ENCODE measurements at regions not wholly inside any gene's neighbourhood (a gene's known extent, or its start where the extent isn't known, plus 50 kb on each side); places are given as distances from the start of the nearest gene placed in this dataset.
A peak's percentile ranks its signal among the peaks of the same experiment; 100 is the strongest.

DNA sequence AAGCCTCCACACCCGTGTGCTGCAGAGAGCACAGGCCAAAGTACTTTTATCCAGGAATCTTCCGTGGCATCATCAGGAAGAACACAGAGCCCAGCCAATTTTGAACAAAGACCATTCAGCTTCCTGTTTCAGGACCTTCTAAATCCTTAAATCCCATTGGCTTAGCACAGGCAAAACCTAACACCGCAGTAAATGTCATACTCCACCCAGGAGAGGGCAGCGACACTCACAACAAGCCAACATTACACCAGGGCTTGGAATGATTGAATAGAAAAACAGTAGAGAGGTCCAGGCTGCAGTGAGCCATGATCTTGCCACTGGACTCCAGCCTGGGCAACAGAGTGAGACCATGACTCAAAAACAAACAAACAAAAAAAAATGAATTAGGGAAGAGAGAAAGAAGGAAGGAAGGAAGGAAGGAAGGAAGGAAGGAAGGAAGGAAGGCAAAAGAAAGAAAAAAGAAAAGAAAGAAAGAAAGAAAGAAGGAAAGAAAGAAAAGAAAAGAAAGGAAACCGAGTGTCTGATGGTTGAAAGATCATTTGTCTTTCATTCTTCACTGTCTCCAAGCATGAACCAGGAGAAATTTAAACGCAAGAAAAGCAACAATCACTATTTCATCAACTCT, 144.6 kb upstream of the SATB2 start:
- H4K8ac ChIP-seq (replicated peaks; ENCODE audit: insufficient read length, low read depth, low read length) = no peak overlapping the region
- H3K27ac ChIP-seq (ENCODE audit: insufficient read length, low read depth, low read length) = no peak overlapping the region
- no peak overlapping the region for H3K23ac ChIP-seq (ENCODE audit: insufficient read length, low read depth, low read length)
- no peak overlapping the region for H3K27ac Mint-ChIP-seq
- no peak overlapping the region for H3K18ac ChIP-seq (ENCODE audit: insufficient read length, low read depth, low read length)
- H2BK5ac ChIP-seq (ENCODE audit: insufficient read length, low read length) = no peak overlapping the region
- no peaks in the 10 kb centered on the region; the same call in 1 of the 2 replicates for H3K27me3 ChIP-seq (ENCODE audit: insufficient read depth, low read length)
- no peak overlapping the region for H3T11ph ChIP-seq (ENCODE audit: low read length)
- no peak overlapping the region for H3K4me2 ChIP-seq (ENCODE audit: insufficient read depth, insufficient read length, low read length)
- H3K4me1 ChIP-seq (ENCODE audit: insufficient read depth, low read length) = no peaks in the 10 kb centered on the region
- no peak overlapping the region for H2AK5ac ChIP-seq (ENCODE audit: insufficient read length, low read length)
- H3K9ac ChIP-seq (ENCODE audit: extremely low read depth, insufficient read length, low read length) = no peak overlapping the region
- H3K4ac ChIP-seq (ENCODE audit: low read depth, low read length) = no peak overlapping the region
- H3K27me3 Mint-ChIP-seq (ENCODE audit: low read depth) = peaks cover 30% of the 10 kb centered on the region
- H3K14ac ChIP-seq (ENCODE audit: insufficient read depth, low read length) = no peak overlapping the region
- H4K91ac ChIP-seq (ENCODE audit: insufficient read length, low read depth, low read length) = no peak overlapping the region
- no peak overlapping the region for H4K5ac ChIP-seq (ENCODE audit: insufficient read length, low read depth, low read length)
- H3K36me3 Mint-ChIP-seq (ENCODE audit: insufficient read depth in 1 of 3, low read depth in 3 of 3) = no peaks in the 10 kb centered on the region
- DNase-seq = peak; percentile 62
- no peak overlapping the region for H3K4me3 Mint-ChIP-seq
- no peak overlapping the region for H3K56ac ChIP-seq (ENCODE audit: insufficient read length, low read depth, low read length)
- peaks cover 5% of the 10 kb centered on the region for H3K23me2 ChIP-seq (ENCODE audit: insufficient read length, low read depth, low read length, poor library complexity, severe bottlenecking)
- no peaks in the 10 kb centered on the region for H4K20me1 ChIP-seq (ENCODE audit: control insufficient read depth, insufficient read depth, insufficient read length)
- H2BK20ac ChIP-seq (ENCODE audit: low read depth, low read length, poor library complexity, severe bottlenecking) = no peak overlapping the region
- no peaks in the 10 kb centered on the region for H3K9me3 Mint-ChIP-seq
- H2BK12ac ChIP-seq (ENCODE audit: insufficient read length, low read depth, low read length) = no peak overlapping the region
- peaks cover 17 to 28% of the 10 kb centered on the region in 2 experiments for H3K4me1 Mint-ChIP-seq
- TF ChIP-seq, protein P1, sequence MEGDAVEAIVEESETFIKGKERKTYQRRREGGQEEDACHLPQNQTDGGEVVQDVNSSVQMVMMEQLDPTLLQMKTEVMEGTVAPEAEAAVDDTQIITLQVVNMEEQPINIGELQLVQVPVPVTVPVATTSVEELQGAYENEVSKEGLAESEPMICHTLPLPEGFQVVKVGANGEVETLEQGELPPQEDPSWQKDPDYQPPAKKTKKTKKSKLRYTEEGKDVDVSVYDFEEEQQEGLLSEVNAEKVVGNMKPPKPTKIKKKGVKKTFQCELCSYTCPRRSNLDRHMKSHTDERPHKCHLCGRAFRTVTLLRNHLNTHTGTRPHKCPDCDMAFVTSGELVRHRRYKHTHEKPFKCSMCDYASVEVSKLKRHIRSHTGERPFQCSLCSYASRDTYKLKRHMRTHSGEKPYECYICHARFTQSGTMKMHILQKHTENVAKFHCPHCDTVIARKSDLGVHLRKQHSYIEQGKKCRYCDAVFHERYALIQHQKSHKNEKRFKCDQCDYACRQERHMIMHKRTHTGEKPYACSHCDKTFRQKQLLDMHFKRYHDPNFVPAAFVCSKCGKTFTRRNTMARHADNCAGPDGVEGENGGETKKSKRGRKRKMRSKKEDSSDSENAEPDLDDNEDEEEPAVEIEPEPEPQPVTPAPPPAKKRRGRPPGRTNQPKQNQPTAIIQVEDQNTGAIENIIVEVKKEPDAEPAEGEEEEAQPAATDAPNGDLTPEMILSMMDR (conservative IDR thresholded peaks at IDR 0.05) = peak; percentile 52; the same call in 2 of the 3 replicates
- no peaks in the 10 kb centered on the region for H3K79me2 ChIP-seq (ENCODE audit: insufficient read depth, low read length)
- no peaks in the 10 kb centered on the region for H3K9me3 ChIP-seq (ENCODE audit: control insufficient read depth, low read depth, low read length)
- no peak overlapping the region for H2BK120ac ChIP-seq (ENCODE audit: low read depth, low read length, poor library complexity, severe bottlenecking)
- H2BK15ac ChIP-seq (ENCODE audit: low read depth, low read length) = no peak overlapping the region
- H2AFZ ChIP-seq (ENCODE audit: low read length) = peak overlapping the region; percentile 98
- no peaks in the 10 kb centered on the region for H3K79me1 ChIP-seq (ENCODE audit: insufficient read depth, low read depth, low read length, poor library complexity, severe bottlenecking)
- WGBS (ENCODE audit: extremely low coverage, insufficient read length, low lambda C conversion rate) = no CpG with 5 or more reads among the region's 6 CpGs

Measured in H9 (cell line).